CD14-positive monocyte (primary cell): ENCODE measurements at regions not wholly inside any gene's neighbourhood (a gene's known extent, or its start where the extent isn't known, plus 50 kb on each side); places are given as distances from the start of the nearest gene placed in this dataset.

Experiments used
- DNase-seq, 3 donors: peaks; one replicate each; pipeline ENCODE4 v3.0.0-alpha.2; 2011 to 2022
- H2AFZ ChIP-seq: 2 replicates; pipeline ENCODE4 v1.6.0; 2012; ENCODE audit warnings: mild to moderate bottlenecking, low read depth, low read length, inconsistent platforms; ENCODE audit not compliant: insufficient read depth, poor library complexity, severe bottlenecking
- H3K27ac ChIP-seq, 2 donors: 1 replicate in 1 of 2; 2 replicates in 1 of 2; pipeline ENCODE4 v1.5.1; 2012 to 2013; ENCODE audit warnings: low read length in 2 of 2, control low read depth in 1 of 2, inconsistent platforms in 1 of 2, low read depth in 1 of 2, mild to moderate bottlenecking in 1 of 2
- H3K27me3 ChIP-seq, 2 donors: one replicate each; pipeline versions ENCODE4 v1.6.0 to v1.6.1; 2011 to 2013; ENCODE audit warnings: low read length in 2 of 2; ENCODE audit not compliant: control insufficient read depth in 2 of 2, insufficient read depth in 2 of 2
- H3K36me3 ChIP-seq, 2 donors: replicated peaks in 1 of 2; 1 replicate in 1 of 2; 2 replicates in 1 of 2; pipeline versions ENCODE4 v1.5.1 to v1.6.1; 2012 to 2013; ENCODE audit warnings: low read length in 2 of 2, control low read depth in 1 of 2, inconsistent platforms in 1 of 2, mild to moderate bottlenecking in 1 of 2; ENCODE audit not compliant: insufficient read depth in 2 of 2, control insufficient read depth in 1 of 2
- H3K4me1 ChIP-seq, 2 donors: 1 replicate in 1 of 2; 2 replicates in 1 of 2; pipeline versions ENCODE4 v1.5.1 to v1.6.1; 2012 to 2013; ENCODE audit warnings: low read length in 2 of 2, control low read depth in 1 of 2, inconsistent platforms in 1 of 2, mild to moderate bottlenecking in 1 of 2, moderate library complexity in 1 of 2; ENCODE audit not compliant: insufficient read depth in 2 of 2, control insufficient read depth in 1 of 2
- H3K4me2 ChIP-seq: replicated peaks from 2 replicates; pipeline ENCODE3; 2012; ENCODE audit warnings: low read length, moderate library complexity, mild to moderate bottlenecking; ENCODE audit not compliant: poor library complexity, severe bottlenecking; ENCODE audit errors: extremely low read depth
- H3K4me3 ChIP-seq, 3 experiments: fragments of 200-600 bp in 1 of 3; sonication (generic) in 1 of 3; replicated peaks in 1 of 3; 1 replicate in 2 of 3; 2 replicates in 1 of 3; pipeline ENCODE4 v1.5.1; 2011 to 2013; ENCODE audit warnings: low read length in 3 of 3, mild to moderate bottlenecking in 3 of 3, control low read depth in 2 of 3, low read depth in 2 of 3, inconsistent platforms in 1 of 3, moderate library complexity in 1 of 3
- H3K79me2 ChIP-seq: 2 replicates; pipeline ENCODE4 v1.6.0; 2012; ENCODE audit warnings: mild to moderate bottlenecking, control low read depth, inconsistent platforms, low read length, moderate library complexity; ENCODE audit not compliant: insufficient read depth
- H3K9ac ChIP-seq: 2 replicates; pipeline ENCODE4 v1.6.0; 2017; ENCODE audit warnings: low read length, mild to moderate bottlenecking; ENCODE audit not compliant: insufficient read depth, poor library complexity, severe bottlenecking
- H3K9me3 ChIP-seq, 2 donors: replicated peaks in 1 of 2; 1 replicate in 1 of 2; 2 replicates in 1 of 2; pipeline versions ENCODE4 v1.5.1 to v1.6.1; 2012 to 2013; ENCODE audit warnings: low read length in 2 of 2, control low read depth in 1 of 2; ENCODE audit not compliant: control insufficient read depth in 1 of 2, insufficient read depth in 1 of 2
- H4K20me1 ChIP-seq: 2 replicates; pipeline ENCODE4 v1.6.0; 2012; ENCODE audit warnings: mild to moderate bottlenecking, low read length, control low read depth, moderate library complexity; ENCODE audit not compliant: insufficient read depth
- H3K27ac Mint-ChIP-seq, 7 donors: one replicate each; pipeline ENCODE4 v1.8.0; 2020; ENCODE audit warnings: mild to moderate bottlenecking in 7 of 7, mixed read lengths in 7 of 7, moderate library complexity in 6 of 7, inconsistent platforms in 2 of 7
- H3K27me3 Mint-ChIP-seq, 3 donors: one replicate each; pipeline ENCODE4 v1.8.0; 2021 to 2022; ENCODE audit warnings: low read depth in 3 of 3, mild to moderate bottlenecking in 3 of 3, mixed read lengths in 3 of 3, moderate library complexity in 3 of 3, inconsistent platforms in 1 of 3
- H3K36me3 Mint-ChIP-seq, 2 donors: one replicate each; pipeline ENCODE4 v1.8.0; 2020; ENCODE audit warnings: mixed read lengths in 2 of 2, inconsistent platforms in 1 of 2, mild to moderate bottlenecking in 1 of 2
- H3K4me1 Mint-ChIP-seq: one replicate; pipeline ENCODE4 v1.8.0; 2020; ENCODE audit warnings: mild to moderate bottlenecking, mixed read lengths
- H3K4me3 Mint-ChIP-seq, 2 donors: one replicate each; pipeline ENCODE4 v1.8.0; 2020; ENCODE audit warnings: mild to moderate bottlenecking in 2 of 2, mixed read lengths in 2 of 2, moderate library complexity in 1 of 2
- H3K9me3 Mint-ChIP-seq, 7 donors: one replicate each; pipeline ENCODE4 v1.8.0; 2020 to 2022; ENCODE audit warnings: mixed read lengths in 7 of 7, mild to moderate bottlenecking in 6 of 7, moderate library complexity in 6 of 7, inconsistent platforms in 2 of 7
- WGBS: methylation state at CpG from one replicate; pipeline ENCODE4 v1.1.5; 2013; ENCODE audit warnings: missing lambda C conversion rate; ENCODE audit not compliant: insufficient coverage; 5-methylcytosine and 5-hydroxymethylcytosine counted together
- intact Hi-C, 2 donors: fragments of 100-400 bp; cut with micrococcal nuclease; formaldehyde crosslinking; loops; one replicate each; pipeline versions ENCODE4 v1.15.0 to v1.15.1; 2023
- TF ChIP-seq, protein P1 (sequence below): fragments of 200-600 bp; IDR thresholded peaks from one replicate; pipeline ENCODE4 v1.8.0; 2022; ENCODE audit warnings: antibody characterized with exemption, mild to moderate bottlenecking

- Mint-ChIP-seq H3K27me3 (peaks cover 0 to 6% (median 0%) of the 10 kb centered on the region in 3 donors), H3K4me1 (no peaks in the 10 kb centered on the region), H3K4me3 (no peak overlapping the region), H3K36me3 (no peaks in the 10 kb centered on the region), H3K27ac (no peak overlapping the region), H3K9me3 (peaks cover 0 to 13% (median 2%) of the 10 kb centered on the region in 7 donors)
- intact Hi-C loops: no loop called here
- Histone ChIP-seq H3K36me3 (no peaks in the 10 kb centered on the region), H4K20me1 (no peaks in the 10 kb centered on the region), H3K27me3 (no peaks in the 10 kb centered on the region), H3K9ac (no peak overlapping the region), H3K4me1 (no peaks in the 10 kb centered on the region), H3K4me3 (no peak overlapping the region), H2AFZ (no peak overlapping the region), H3K9me3 (no peaks in the 10 kb centered on the region), H3K79me2 (no peaks in the 10 kb centered on the region), H3K27ac (no peak overlapping the region), H3K4me2 (no peak overlapping the region)
- 100% methylated on average over 1 of the region's 5 CpGs for WGBS
- TF ChIP-seq, protein P1, sequence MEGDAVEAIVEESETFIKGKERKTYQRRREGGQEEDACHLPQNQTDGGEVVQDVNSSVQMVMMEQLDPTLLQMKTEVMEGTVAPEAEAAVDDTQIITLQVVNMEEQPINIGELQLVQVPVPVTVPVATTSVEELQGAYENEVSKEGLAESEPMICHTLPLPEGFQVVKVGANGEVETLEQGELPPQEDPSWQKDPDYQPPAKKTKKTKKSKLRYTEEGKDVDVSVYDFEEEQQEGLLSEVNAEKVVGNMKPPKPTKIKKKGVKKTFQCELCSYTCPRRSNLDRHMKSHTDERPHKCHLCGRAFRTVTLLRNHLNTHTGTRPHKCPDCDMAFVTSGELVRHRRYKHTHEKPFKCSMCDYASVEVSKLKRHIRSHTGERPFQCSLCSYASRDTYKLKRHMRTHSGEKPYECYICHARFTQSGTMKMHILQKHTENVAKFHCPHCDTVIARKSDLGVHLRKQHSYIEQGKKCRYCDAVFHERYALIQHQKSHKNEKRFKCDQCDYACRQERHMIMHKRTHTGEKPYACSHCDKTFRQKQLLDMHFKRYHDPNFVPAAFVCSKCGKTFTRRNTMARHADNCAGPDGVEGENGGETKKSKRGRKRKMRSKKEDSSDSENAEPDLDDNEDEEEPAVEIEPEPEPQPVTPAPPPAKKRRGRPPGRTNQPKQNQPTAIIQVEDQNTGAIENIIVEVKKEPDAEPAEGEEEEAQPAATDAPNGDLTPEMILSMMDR: no peak
- DNase-seq: no peak
Measured at GRCh38 chr15:96252148-96252547, 78.4 kb upstream of the NR2F2 start.

DNA sequence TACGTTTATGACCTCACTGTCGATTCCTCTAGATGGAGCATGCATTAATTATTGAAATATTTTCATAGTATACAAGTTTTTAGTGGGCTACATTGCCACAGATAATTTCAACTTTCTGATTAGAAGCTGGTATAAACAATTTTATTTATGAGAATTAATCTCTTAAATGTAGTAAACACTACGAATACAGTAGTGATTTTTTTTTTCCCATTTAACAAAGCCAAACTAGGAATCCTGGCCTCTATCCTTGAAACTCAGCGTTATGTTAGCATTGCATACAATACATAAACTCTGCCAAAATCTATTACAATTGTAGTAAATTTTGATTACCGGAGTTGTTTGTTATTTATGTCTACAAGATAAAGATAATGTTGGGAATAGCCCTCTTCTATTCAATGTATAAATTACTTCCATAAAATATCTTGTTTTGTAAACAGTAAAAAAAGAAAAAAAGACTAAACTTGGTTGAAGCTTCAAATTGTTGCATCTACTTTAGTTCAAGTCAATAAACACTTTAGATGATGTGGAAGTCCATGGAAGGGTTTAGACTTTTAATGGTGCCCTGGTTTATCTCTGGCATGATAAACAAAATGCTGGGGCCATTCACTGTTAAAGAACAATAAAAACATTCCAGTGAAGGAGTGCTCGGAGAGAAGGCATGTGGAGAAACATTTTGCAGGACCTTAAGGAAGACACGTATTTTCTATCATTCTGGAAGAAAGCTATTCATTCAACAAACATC, 77.3 kb upstream of the NR2F2 start:
- Mint-ChIP-seq H3K4me3 (no peak overlapping the region), H3K27me3 (peaks cover 0 to 6% (median 0%) of the 10 kb centered on the region in 3 donors), H3K36me3 (no peaks in the 10 kb centered on the region), H3K27ac (no peak overlapping the region), H3K9me3 (peaks cover 2 to 17% (median 3%) of the 10 kb centered on the region in 7 donors), H3K4me1 (no peaks in the 10 kb centered on the region)
- Histone ChIP-seq H3K27ac (no peak overlapping the region), H3K9ac (no peak overlapping the region), H4K20me1 (no peaks in the 10 kb centered on the region), H3K4me1 (no peaks in the 10 kb centered on the region), H3K4me2 (no peak overlapping the region), H3K36me3 (no peaks in the 10 kb centered on the region), H3K4me3 (no peak overlapping the region), H3K9me3 (no peaks in the 10 kb centered on the region), H3K27me3 (no peaks in the 10 kb centered on the region), H3K79me2 (no peaks in the 10 kb centered on the region), H2AFZ (no peak overlapping the region)
- DNase-seq: no peak
- intact Hi-C loops: no loop called here
- TF ChIP-seq, protein P1: no peak
- WGBS: no CpG with 5 or more reads among the region's 7 CpGs
